CD4-positive, alpha-beta T cell treated with Interleukin-2 at 100 ng/mL for 4 hours (primary cell): ENCODE measurements at regions not wholly inside any gene's neighbourhood (a gene's known extent, or its start where the extent isn't known, plus 50 kb on each side); places are given as distances from the start of the nearest gene placed in this dataset.
"Not testable (repeated sequence)": the region's sequence is repeated elsewhere in the genome, so short reads cannot be mapped to it uniquely, and the experiment has no call there.

Experiments
- DNase-seq: peaks from one replicate; pipeline ENCODE4 v3.0.0-alpha.2; 2020; ENCODE audit warnings: low spot score

- DNase-seq: no peak
Observed at GRCh38 chr2:237217995-237218616, 132.4 kb downstream of the COPS8 start.

- no peak for DNase-seq
Observed at GRCh38 chr2:237218756-237219155, 133.1 kb downstream of the COPS8 start.

- DNase-seq: no peak
Observed at GRCh38 chr2:237219826-237220225, 134.1 kb downstream of the COPS8 start.

- no peak for DNase-seq
Observed at GRCh38 chr2:237221443-237221842, 135.8 kb downstream of the COPS8 start.

GRCh38 chr2:237222178-237222577 lies 136.5 kb downstream of the COPS8 start:
- no peak for DNase-seq

- no peak for DNase-seq
Observed at GRCh38 chr2:237222601-237223041, 136.9 kb downstream of the COPS8 start.

- DNase-seq: no peak
Observed at GRCh38 chr2:237223201-237223861, 137.6 kb downstream of the COPS8 start.

- no peak for DNase-seq
Observed at GRCh38 chr2:237227190-237227589, 141.5 kb downstream of the COPS8 start.

- DNase-seq: no peak
Observed at GRCh38 chr2:237227592-237228280, 142.0 kb downstream of the COPS8 start.

- DNase-seq: no peak
Observed at GRCh38 chr2:237228281-237228625, 142.6 kb downstream of the COPS8 start.

GRCh38 chr2:237229905-237230304 lies 144.2 kb downstream of the COPS8 start:
- no peak for DNase-seq

- no peak for DNase-seq
Observed at GRCh38 chr2:237230355-237230754, 144.7 kb downstream of the COPS8 start.

- DNase-seq: no peak
Observed at GRCh38 chr2:237231593-237231992, 145.9 kb downstream of the COPS8 start.

- DNase-seq: no peak
Observed at GRCh38 chr2:237232166-237232565, 146.5 kb downstream of the COPS8 start.

GRCh38 chr2:237234268-237234667 lies 148.6 kb downstream of the COPS8 start:
- no peak for DNase-seq

GRCh38 chr2:237235383-237236095 lies 149.8 kb downstream of the COPS8 start:
- no peak for DNase-seq

- no peak for DNase-seq
Observed at GRCh38 chr2:237236188-237236587, 150.5 kb downstream of the COPS8 start.

GRCh38 chr2:237238249-237238648 lies 152.6 kb downstream of the COPS8 start:
- DNase-seq: no peak

GRCh38 chr2:237240252-237240651 lies 154.6 kb downstream of the COPS8 start:
- DNase-seq: no peak

GRCh38 chr2:237240868-237241267 lies 155.2 kb downstream of the COPS8 start:
- not testable (repeated sequence) for DNase-seq

GRCh38 chr2:237242091-237242536 lies 156.4 kb downstream of the COPS8 start:
- no peak for DNase-seq

- no peak for DNase-seq
Observed at GRCh38 chr2:237243487-237243886, 157.8 kb downstream of the COPS8 start.

GRCh38 chr2:237244178-237244577 lies 158.5 kb downstream of the COPS8 start:
- no peak for DNase-seq
